HG03575 (cell line): ENCODE measurements at regions not wholly inside any gene's neighbourhood (a gene's known extent, or its start where the extent isn't known, plus 50 kb on each side); places are given as distances from the start of the nearest gene placed in this dataset.

Experiments
- ATAC-seq: cut with Tn5 transposase; IDR thresholded peaks from one replicate; pipeline ENCODE4 v1.9.1; 2021; ENCODE audit not compliant: unreplicated experiment, insufficient number of reproducible peaks, low FRiP score; ENCODE audit errors: extremely low read depth

- no peak for ATAC-seq
These were observed 353.4 kb downstream of the SPRY1 start for GRCh38 chr4:123750044-123750443.

DNA sequence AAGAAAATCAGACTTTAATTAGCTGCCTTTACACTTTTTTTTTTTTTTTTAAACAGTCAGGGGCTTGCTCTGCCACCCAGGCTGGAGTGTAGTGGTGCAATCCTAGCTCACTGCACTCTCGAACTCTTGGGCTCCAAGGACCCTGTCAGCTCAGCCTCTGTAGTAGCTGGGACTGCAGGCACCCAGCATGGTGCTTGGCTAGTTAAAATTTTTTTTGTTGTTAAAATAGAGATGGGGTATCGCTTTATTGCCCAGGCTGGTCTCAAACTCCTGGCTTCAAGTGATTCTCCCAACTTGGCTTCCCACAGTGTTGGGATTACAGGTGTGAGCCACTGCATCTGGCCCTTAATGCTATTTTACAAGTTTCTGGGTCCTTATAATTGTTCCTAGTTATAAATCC lies 359.1 kb downstream of the SPRY1 start:
- ATAC-seq = no peak

- ATAC-seq = no peak
These were observed 371.2 kb downstream of the SPRY1 start for GRCh38 chr4:123767806-123768205.

DNA sequence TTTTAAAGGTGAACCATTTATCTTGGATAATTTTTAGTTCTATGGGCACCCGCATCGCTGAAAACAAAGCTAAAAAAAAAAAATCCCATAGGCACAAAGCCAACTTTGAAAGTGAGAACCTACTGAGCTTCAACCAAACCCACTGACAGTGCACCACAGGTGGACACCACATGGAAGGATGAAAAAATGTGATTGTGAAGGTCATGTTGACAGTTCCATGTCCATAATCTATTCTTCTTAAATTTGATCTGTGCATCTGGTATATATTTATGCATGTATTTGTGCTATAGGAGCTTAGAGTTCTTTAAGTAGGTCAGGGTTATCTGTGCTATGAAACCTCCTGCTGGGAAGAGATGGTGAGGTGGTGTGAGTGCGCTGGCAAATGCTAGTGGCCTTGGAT lies 374.3 kb downstream of the SPRY1 start:
- ATAC-seq = no peak

- peak; percentile 96 for ATAC-seq
These were observed 379.7 kb downstream of the SPRY1 start for GRCh38 chr4:123776267-123776666.

- no peak for ATAC-seq
These were observed 380.8 kb downstream of the SPRY1 start for GRCh38 chr4:123777373-123777772.

- no peak for ATAC-seq
These were observed 386.7 kb downstream of the SPRY1 start for GRCh38 chr4:123783151-123783790.

DNA sequence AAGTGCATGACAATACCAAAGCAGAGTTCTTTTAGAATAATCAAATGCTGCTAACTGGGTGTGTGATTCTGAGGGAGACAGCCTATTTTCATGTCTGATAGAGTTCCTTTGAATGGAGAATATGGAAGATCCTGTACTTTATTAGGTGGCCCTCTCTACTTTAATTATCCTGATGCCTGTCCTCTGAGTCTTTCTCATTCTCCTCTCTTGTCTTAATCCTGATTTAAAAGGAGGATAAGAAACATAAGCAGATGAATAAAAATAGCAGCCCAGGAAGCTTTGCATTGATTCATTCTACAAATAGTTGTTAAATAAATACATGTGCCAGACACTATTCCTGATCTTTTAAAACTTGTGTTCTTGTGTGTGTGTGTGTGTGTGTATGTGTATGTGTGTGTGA lies 387.3 kb downstream of the SPRY1 start:
- ATAC-seq = no peak

- ATAC-seq = no peak
These were observed 388.0 kb downstream of the SPRY1 start for GRCh38 chr4:123784626-123785025.

- no peak for ATAC-seq
These were observed 388.9 kb downstream of the SPRY1 start for GRCh38 chr4:123785538-123785937.

DNA sequence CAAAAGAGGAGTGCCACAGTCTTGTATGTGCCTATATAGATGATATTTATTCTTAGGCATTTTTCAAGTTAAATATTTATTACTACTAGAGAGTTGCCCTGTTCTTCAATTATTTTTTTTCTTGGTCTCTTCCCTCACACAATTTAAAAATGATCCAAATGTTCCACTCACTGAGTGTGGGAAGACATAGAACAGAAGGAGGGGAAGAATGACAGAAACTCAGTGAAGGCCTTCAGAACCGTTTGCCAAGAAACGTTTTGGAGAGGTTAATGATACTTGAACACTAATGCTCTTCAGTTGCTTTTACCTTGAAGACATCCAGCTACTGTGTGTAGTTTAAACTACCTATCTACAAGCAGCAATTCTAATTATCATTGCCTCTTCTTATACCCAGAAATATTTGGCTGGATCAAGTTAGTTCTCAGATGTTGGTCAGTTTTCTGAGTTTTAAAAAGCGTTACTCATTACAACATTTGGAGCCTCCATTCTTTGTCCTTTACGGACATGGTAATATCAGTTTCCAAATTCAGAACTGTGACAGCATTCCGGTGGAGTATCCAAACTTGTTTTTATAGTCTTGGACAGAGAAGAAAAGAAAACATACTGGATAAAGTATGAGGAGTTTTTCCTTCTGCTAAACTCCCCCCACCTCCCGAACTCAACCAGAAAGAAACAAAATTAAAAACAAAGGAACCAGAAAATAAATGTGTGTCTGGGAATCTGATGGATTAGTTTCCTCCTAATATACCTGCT lies 389.7 kb downstream of the SPRY1 start:
- no peak for ATAC-seq

GRCh38 chr4:123786920-123787319 lies 390.3 kb downstream of the SPRY1 start:
- no peak for ATAC-seq

- no peak for ATAC-seq
These were observed 391.0 kb downstream of the SPRY1 start for GRCh38 chr4:123787512-123788080.

- no peak for ATAC-seq
These were observed 392.0 kb downstream of the SPRY1 start for GRCh38 chr4:123788577-123788976.

GRCh38 chr4:123790681-123791080 lies 394.1 kb downstream of the SPRY1 start:
- no peak for ATAC-seq

DNA sequence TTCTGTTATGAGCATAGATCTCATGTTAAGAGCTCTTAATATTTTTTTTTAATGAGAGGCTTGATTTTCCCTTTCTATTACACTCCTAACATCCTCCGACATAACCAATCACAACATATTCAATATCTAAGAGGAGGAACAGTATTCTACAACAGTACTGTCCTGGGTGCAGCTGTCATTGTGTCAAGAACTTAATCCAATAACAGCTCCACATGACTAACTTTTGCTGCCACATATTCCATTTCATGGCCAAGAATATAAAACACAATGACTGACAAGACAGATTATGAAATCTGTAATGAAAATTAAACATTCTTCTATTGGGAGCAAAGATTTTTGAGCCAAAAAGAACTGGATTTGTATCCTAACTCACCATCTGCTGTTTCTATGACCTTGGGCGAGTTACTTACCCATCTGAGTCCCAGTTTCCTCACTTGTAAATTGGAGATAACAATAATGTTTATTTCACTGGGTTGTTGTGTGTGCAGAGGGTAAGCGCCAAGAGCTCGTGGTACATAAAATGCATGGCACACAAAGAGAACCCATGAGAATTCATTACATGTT lies 405.6 kb downstream of the SPRY1 start:
- no peak for ATAC-seq

- no peak for ATAC-seq
These were observed 406.3 kb downstream of the SPRY1 start for GRCh38 chr4:123802933-123803332.

DNA sequence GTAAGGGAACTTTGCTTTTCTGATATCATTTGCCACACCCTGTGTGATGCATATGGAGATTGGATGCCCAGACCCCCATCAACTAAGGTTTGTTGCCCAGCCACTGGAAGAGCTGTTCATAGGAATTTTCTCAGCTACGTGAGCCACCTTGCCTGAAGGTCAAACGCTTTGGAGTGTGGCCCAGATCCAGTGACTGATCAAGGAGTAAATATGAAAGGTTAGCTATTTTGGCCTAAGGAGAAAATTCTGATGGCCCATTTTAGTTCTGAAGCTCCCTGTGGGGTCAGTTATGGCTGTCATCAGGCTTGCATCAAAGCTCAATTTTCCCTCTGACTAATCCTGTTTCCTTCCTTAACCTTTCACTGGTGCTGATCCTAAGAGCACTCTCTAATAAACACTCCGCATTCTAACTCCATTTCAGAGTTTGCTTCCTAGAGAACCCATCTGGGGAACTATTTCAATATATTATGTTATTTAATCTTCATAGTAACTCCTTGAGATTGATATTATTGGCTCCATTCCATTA lies 407.7 kb downstream of the SPRY1 start:
- ATAC-seq = no peak

GRCh38 chr4:123806056-123806455 lies 409.5 kb downstream of the SPRY1 start:
- ATAC-seq = no peak

DNA sequence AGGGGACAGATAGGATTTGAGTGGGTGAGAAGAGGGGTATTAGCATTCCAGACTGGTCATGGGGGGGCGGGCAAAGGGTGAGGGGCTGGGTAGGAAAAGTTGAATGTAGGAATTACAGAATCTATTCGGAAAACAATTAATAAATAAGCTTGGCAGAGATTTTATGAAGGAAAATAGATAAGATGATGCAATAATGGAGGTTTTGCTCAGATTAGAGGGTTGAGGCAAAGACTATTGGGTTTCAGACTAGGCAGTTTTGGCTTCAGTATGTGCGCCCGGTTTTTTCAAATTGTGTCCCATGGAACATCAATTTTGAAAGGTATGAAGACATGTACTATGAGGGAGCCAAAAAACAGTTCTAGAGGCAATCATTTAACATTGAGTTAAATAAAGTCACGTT lies 410.6 kb downstream of the SPRY1 start:
- ATAC-seq = no peak
